ENCODE measurements at regions not wholly inside any gene's neighbourhood (a gene's known extent, or its start where the extent isn't known, plus 50 kb on each side); places are given as distances from the start of the nearest gene placed in this dataset.

DNA sequence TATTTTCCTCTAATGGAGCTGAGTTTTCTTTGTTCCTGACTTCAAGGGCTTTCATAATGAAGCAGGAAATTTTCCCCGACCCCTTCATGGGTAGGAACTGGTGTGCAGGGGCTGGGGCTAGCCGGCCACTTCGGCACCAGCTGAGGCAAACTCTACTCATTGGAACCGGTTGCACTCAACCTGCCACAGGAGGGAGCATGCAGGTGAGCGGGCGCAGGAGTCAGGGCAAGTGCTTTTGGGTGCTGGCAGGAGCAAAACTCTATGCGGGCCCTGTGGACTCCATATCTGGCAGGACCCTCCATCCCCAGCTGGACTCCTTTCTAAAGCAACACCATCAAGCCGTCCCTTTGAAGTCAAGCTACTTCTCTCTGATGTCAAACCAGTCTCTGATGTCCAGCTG is 244.2 kb downstream of the EPM2A start:
- TF ChIP-seq MATR3 (CRISPR knock-in tag; IDR thresholded peaks at IDR 0.05) (no peak), ZNF83 (CRISPR knock-in tag; IDR thresholded peaks at IDR 0.05; ENCODE audit: borderline replicate concordance) (no peak), SALL2 (CRISPR knock-in tag; IDR thresholded peaks at IDR 0.05) (no peak), JUN (CRISPR knock-in tag; IDR thresholded peaks at IDR 0.05) (no peak), PRPF4 (IDR thresholded peaks at IDR 0.05; ENCODE audit: low read depth, low read length, poor library complexity, severe bottlenecking) (no peak), FOXO1 (CRISPR knock-in tag; IDR thresholded peaks at IDR 0.05) (no peak)
- TF ChIP-seq, protein P1, sequence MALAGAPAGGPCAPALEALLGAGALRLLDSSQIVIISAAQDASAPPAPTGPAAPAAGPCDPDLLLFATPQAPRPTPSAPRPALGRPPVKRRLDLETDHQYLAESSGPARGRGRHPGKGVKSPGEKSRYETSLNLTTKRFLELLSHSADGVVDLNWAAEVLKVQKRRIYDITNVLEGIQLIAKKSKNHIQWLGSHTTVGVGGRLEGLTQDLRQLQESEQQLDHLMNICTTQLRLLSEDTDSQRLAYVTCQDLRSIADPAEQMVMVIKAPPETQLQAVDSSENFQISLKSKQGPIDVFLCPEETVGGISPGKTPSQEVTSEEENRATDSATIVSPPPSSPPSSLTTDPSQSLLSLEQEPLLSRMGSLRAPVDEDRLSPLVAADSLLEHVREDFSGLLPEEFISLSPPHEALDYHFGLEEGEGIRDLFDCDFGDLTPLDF (CRISPR knock-in tag; IDR thresholded peaks at IDR 0.05), result no peak

Measured in HepG2 (cell line).